NCI-H1092 (cell line): ENCODE measurements at regions not wholly inside any gene's neighbourhood (a gene's known extent, or its start where the extent isn't known, plus 50 kb on each side); places are given as distances from the start of the nearest gene placed in this dataset.

ENCODE experiments used
- DNase-seq: peaks from one replicate; lab custom pipeline; 2025; lab: John Stamatoyannopoulos, UW

GRCh38 chr5:87949676-87950631 lies 318.7 kb downstream of the TMEM161B start:
- DNase-seq: no peak

GRCh38 chr5:87948486-87948885 lies 320.2 kb downstream of the TMEM161B start:
- no peak for DNase-seq

GRCh38 chr5:87946271-87946670 lies 322.4 kb downstream of the TMEM161B start:
- DNase-seq: no peak

- DNase-seq: no peak
Observed at GRCh38 chr5:87945286-87945650, 323.4 kb downstream of the TMEM161B start.

GRCh38 chr5:87944553-87945285 lies 323.9 kb downstream of the TMEM161B start:
- no peak for DNase-seq

- DNase-seq: no peak
Observed at GRCh38 chr5:87940775-87941174, 327.9 kb downstream of the TMEM161B start.

GRCh38 chr5:87936667-87937066 lies 332.0 kb downstream of the TMEM161B start:
- DNase-seq: no peak

GRCh38 chr5:87924436-87924835 lies 344.2 kb downstream of the TMEM161B start:
- no peak for DNase-seq

GRCh38 chr5:87916320-87916719 lies 352.3 kb downstream of the TMEM161B start:
- no peak for DNase-seq

GRCh38 chr5:87912419-87912818 lies 356.2 kb downstream of the TMEM161B start:
- no peak for DNase-seq

GRCh38 chr5:87909382-87909781 lies 359.3 kb downstream of the TMEM161B start:
- no peak for DNase-seq

GRCh38 chr5:87906962-87907361 lies 361.7 kb downstream of the TMEM161B start:
- no peak for DNase-seq

- no peak for DNase-seq
Observed at GRCh38 chr5:87900419-87900818, 368.2 kb downstream of the TMEM161B start.

GRCh38 chr5:87899721-87900131 lies 368.9 kb downstream of the TMEM161B start:
- no peak for DNase-seq

- DNase-seq: no peak
Observed at GRCh38 chr5:87899208-87899661, 369.4 kb downstream of the TMEM161B start.

- no peak for DNase-seq
Observed at GRCh38 chr5:87898574-87898973, 370.1 kb downstream of the TMEM161B start.

GRCh38 chr5:87888139-87888538 lies 380.5 kb downstream of the TMEM161B start:
- no peak for DNase-seq

GRCh38 chr5:87887247-87887646 lies 381.4 kb downstream of the TMEM161B start:
- DNase-seq: no peak

- no peak for DNase-seq
Observed at GRCh38 chr5:87886164-87886563, 382.5 kb downstream of the TMEM161B start.

- no peak for DNase-seq
Observed at GRCh38 chr5:87885758-87886157, 382.9 kb downstream of the TMEM161B start.

- no peak for DNase-seq
Observed at GRCh38 chr5:87877495-87877894, 391.1 kb downstream of the TMEM161B start.

GRCh38 chr5:87877023-87877422 lies 391.6 kb downstream of the TMEM161B start:
- no peak for DNase-seq

- no peak for DNase-seq
Observed at GRCh38 chr5:87876616-87877015, 392.0 kb downstream of the TMEM161B start.
